ENCODE measurements at regions not wholly inside any gene's neighbourhood (a gene's known extent, or its start where the extent isn't known, plus 50 kb on each side); places are given as distances from the start of the nearest gene placed in this dataset.

DNA sequence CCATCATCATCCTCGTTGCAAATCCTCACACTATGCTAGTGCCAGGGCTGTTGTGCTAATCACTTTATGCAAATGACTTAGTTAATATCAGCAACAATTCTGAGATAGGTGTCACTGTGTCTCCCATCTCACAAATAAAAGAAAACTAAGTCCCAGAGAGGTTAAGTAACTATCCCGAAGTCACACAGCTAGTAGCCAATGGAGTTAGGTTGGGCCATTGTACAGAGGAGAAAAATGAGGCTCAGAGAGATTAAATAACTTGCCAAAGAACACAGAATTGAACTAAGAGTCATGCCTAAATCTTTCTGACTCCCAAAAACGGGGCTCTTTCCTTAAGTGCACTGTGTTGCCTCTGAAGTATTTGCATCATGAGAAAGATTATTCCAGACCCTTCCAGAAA lies 146.4 kb downstream of the MIS18A start:
- DNase-seq = no peak

GRCh38 chr21:32131960-32132359 lies 146.9 kb downstream of the MIS18A start:
- DNase-seq = no peak

- no peak for DNase-seq
Measured at GRCh38 chr21:32131164-32131563, 147.7 kb downstream of the MIS18A start.

DNA sequence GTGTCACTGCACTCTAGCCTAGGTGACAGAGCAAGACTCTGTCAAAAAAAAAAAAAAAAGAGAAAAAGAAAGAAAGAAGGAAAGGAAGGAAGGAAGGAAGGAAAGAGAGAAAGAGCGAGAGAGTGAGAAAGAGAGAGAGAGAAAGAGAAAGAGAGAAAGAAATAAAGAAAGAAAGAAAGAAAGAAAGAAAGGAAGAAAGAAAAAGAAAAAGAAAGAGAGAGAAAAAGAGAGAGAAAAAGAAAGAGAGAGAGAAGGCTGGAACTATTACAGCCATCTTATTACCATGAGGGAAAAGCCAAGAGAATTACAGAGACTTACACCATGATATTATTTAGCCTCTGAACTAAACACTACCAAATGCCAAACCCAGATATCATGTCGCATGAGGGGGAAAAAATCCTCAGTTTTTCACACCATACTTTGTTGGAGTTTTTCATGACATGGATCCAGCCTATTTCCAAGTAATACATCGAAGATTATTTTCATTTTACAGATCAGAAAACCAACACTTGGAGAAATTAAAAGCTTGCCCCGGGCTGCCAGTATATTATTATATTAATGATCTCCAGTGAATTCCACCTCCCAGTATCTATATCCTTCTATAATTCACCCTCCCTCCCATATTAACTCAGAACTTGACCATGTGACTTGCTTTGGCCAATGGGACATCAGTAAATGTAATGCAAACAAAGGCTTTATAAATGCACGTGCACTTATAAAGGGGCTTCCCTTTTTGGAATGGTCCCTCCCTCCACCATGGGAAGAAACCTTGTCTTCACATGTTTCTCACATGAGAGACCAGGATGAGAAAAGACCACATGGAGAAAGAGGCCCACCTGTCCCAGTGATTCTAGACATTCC lies 148.6 kb downstream of the MIS18A start:
- DNase-seq = no peak

GRCh38 chr21:32127081-32127480 lies 151.8 kb downstream of the MIS18A start:
- DNase-seq = no peak

DNA sequence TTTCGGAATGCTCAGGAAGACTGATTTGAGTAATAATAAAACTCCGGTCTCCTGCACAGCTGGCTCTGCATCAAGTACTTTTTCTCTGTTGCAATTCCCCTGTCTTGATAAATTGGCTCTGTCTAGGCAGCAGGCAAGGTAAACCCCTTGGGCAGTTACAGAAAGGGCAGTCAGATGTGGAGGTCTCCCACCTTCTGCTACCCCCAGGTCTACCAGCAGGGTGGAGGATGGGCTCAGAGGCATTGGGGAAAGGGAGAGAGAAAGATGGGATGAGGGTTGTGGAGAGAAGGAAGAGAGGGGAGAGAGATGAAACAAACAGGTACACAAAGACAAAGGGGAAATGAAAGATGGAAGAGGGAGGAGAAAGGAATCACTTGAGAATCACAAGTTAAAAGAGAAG lies 156.8 kb downstream of the MIS18A start:
- DNase-seq = no peak

DNA sequence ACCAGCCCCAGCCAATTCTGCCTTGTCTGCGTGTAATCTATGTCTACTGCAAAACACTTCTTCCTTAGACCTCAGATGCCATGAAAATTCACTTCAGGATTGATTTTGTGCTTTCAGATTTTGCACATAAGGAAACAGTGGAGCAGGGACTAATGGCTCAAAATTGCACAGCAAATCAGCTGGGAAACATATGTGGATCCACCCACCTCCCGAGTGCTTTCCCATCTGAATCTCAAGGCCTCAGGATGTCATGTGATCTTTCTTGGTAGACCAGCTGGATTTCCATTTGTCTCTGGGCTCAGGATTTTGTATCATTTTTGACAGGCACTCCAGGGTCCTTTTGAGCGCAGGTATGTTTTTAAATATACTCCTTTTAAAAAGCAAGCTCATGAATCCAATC lies 158.6 kb downstream of the MIS18A start:
- no peak for DNase-seq

DNA sequence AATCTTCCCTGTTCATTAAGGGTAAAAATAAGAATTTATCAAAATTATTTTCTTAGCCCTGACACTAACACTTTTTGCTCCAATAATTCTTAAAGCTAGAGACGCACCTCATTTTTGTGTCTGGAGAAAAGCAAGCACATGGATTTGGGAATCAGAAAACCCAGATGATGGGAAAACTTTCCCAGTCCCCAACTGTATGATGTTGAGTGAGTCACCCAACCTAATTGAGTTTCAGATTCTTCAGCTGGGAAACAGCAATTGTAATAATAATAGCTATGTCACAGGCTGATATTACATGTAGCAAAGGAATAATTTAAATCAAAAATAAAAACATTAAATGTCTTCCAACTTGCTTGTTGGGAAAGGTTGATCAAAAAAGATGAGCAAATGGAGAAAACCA lies 159.0 kb downstream of the MIS18A start:
- no peak for DNase-seq

- DNase-seq = no peak
Measured at GRCh38 chr21:32119389-32119788, 159.5 kb downstream of the MIS18A start.

DNA sequence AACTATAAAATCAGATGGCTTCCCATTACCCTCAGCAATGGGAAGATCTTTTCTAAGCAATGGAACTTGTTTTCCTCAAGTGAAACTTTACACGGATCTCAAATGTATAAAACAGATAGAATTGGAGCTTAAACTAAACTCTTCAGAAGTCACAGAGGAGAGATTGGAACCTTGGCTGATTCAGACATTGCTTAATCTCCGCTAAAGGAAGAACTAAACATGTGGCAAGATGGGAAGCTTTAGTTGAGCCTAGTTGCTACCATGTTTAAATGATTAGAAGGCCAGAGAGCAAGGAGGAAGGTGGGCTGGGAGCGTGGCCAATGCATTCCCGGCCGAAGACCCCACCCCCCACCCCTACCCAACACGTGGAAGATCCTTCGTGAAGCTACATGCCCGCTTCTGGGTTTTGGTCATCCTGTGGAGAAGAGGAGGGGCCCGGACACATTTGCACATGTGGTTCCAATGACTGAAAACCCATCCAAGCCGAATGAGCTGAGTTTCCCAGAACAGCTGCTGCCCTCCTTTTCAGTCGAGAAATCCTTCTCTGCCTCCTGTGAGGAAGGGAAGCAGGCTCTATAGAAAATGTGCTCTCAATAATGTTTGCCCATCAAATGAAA lies 164.3 kb downstream of the MIS18A start:
- peak; percentile 46 for DNase-seq

GRCh38 chr21:32113486-32113885 lies 165.4 kb downstream of the MIS18A start:
- no peak for DNase-seq

GRCh38 chr21:32112195-32112594 lies 166.7 kb downstream of the MIS18A start:
- no peak for DNase-seq

GRCh38 chr21:32108566-32108965 lies 170.3 kb downstream of the MIS18A start:
- DNase-seq = no peak

DNA sequence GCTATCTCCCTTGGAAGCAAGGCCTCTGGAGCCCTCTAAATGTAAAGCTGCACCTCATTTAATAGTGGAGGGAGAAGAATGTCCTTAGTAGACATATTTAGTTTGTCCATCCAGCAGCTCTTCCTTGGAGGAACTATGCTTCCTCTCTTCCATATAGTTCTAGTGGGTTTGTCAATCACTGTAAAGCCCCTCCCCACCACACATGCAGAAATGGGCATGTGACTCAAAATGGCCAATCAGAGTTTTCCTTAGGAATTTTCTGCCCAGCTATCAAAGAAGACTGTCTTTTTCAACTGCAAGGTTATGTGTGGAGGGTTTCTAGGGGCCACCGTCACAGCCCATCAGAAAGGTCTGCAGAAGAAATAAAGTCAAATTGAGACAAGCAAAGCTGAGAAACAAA lies 175.5 kb downstream of the MIS18A start:
- DNase-seq = no peak

DNA sequence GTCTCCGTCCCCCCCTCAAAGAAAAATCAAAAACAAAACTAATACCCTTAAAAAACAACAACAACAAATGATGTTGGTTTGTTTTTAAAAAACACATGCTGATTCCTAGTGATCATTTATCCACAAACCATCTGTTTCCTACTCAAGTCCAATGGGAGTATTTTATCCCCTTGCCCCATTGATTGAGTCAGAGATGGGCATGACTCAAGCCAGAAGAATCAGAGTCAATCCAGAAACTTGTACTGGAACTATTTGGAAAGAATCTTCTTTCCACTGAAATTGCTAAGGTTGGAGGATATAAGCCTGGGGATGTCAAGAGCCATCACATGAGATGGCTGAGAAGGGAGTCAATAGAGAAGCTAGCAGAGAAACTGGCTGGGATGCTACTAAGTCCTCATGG lies 176.4 kb downstream of the MIS18A start:
- DNase-seq = no peak

DNA sequence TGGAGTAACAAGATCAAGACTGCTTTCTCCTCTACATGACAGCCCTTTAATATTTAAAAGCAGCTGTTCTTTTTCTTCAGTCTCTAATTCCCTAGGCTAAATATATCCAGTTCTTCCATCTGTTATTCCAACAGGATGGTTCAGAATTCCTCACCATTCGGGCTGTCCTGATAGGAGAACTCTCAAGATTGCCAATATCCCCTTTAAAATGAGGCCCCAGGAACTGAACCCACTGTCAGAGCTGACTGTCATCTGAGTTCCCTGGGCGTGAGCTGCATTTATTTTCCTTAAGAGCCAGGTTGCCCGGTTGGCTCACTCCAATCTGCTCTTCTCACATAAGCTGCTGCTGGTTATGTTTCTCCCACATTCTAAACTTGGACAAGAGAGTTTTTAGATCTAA lies 177.6 kb downstream of the MIS18A start:
- no peak for DNase-seq

DNA sequence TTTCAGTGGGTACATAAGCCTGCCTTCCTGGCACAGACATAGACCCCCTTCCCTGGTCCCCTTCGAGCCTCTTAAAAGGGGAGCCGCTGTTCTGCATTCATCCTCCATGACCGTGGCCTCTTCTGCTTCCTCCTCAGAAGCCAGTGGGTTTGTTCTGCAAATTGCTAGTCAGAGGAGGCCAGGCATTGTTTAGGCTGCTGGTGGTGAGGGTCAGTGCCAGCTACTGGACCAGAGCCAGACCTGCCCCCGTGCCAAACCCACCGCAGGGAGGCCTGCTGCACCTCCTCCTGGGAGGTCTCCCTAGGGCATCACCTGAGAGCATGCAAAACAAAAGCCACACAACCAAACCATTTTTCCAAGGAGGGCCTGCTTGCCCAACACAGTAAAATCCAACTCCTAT lies 178.4 kb downstream of the MIS18A start:
- no peak for DNase-seq

- no peak for DNase-seq
Measured at GRCh38 chr21:32099812-32100416, 178.9 kb downstream of the MIS18A start.

DNA sequence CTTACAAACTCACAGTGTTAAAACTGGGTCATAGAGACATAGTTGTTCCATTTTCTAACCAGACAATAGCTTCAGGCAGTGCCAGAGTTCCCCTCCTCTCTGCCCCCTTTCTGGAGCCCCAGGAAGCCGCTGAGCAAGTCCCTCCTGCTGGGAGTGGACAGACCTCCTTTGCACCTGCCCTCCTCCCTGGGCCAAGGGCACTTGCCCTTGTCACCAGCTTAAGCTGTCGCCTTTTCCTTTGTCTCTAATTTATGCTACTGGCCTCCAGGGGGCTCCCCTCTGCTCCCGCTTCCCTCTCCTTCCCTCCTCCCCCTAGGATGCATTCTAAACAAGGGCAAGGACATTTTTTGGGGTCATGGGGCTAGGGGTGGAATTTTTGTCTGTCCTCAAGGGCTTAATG lies 182.4 kb downstream of the MIS18A start:
- DNase-seq = no peak

GRCh38 chr21:32094804-32095203 lies 184.0 kb downstream of the MIS18A start:
- DNase-seq = no peak

GRCh38 chr21:32093646-32094462 lies 185.0 kb downstream of the MIS18A start:
- DNase-seq = peak; percentile 38

- DNase-seq = no peak
Measured at GRCh38 chr21:32090956-32091355, 187.9 kb downstream of the MIS18A start.

GRCh38 chr21:32089766-32090165 lies 189.1 kb downstream of the MIS18A start:
- no peak for DNase-seq

All from femur (tissue), 1 donor.